Smooth muscle cell (in vitro differentiated cells): ENCODE measurements at regions not wholly inside any gene's neighbourhood (a gene's known extent, or its start where the extent isn't known, plus 50 kb on each side); places are given as distances from the start of the nearest gene placed in this dataset.

Experiments
- DNase-seq: peaks from one replicate; lab custom pipeline; 2025; ENCODE audit not compliant: unreplicated experiment; lab: John Stamatoyannopoulos, UW
- H2AFZ ChIP-seq: fragments of 200-600 bp; sonication (generic); 2 replicates; pipeline ENCODE4 v1.6.0; 2016; ENCODE audit warnings: antibody characterized with exemption, low read depth, mild to moderate bottlenecking
- H3F3A ChIP-seq: fragments of 200-600 bp; sonication (generic); 2 replicates; pipeline ENCODE4 v1.6.0; 2017; ENCODE audit warnings: antibody characterized with exemption, low read depth
- H3K27ac ChIP-seq: fragments of 200-600 bp; sonication (generic); 2 replicates; pipeline ENCODE4 v1.5.1; 2016; ENCODE audit warnings: low read depth, mild to moderate bottlenecking
- H3K27me3 ChIP-seq: fragments of 200-600 bp; sonication (generic); 2 replicates; pipeline ENCODE4 v1.6.1; 2016; ENCODE audit warnings: low read depth, mild to moderate bottlenecking
- H3K36me3 ChIP-seq: fragments of 200-600 bp; sonication (generic); 2 replicates; pipeline ENCODE4 v1.5.1; 2016; ENCODE audit warnings: low read depth
- H3K4me1 ChIP-seq: fragments of 200-600 bp; sonication (generic); 2 replicates; pipeline ENCODE4 v1.5.1; 2016; ENCODE audit warnings: low read depth
- H3K4me2 ChIP-seq: fragments of 200-600 bp; sonication (generic); 2 replicates; pipeline ENCODE4 v1.6.0; 2016; ENCODE audit warnings: mild to moderate bottlenecking
- H3K4me3 ChIP-seq: fragments of 200-600 bp; sonication (generic); 2 replicates; pipeline ENCODE4 v1.5.1; 2016; ENCODE audit warnings: mild to moderate bottlenecking
- H3K79me2 ChIP-seq: fragments of 200-600 bp; sonication (generic); 2 replicates; pipeline ENCODE4 v1.6.0; 2016; ENCODE audit warnings: low read depth, mild to moderate bottlenecking
- H3K9ac ChIP-seq: fragments of 200-600 bp; sonication (generic); 2 replicates; pipeline ENCODE4 v1.6.0; 2016; ENCODE audit warnings: low read depth
- H3K9me3 ChIP-seq: fragments of 200-600 bp; sonication (generic); replicated peaks from 2 replicates; pipeline ENCODE4 v1.5.1; 2016; ENCODE audit warnings: low read depth
- H4K20me1 ChIP-seq: fragments of 200-600 bp; sonication (generic); 2 replicates; pipeline ENCODE4 v1.6.0; 2016; ENCODE audit warnings: low read depth
- WGBS: methylation state at CpG from one replicate; pipeline ENCODE4 v1.1.7; 2016; ENCODE audit warnings: low lambda C conversion rate; 5-methylcytosine and 5-hydroxymethylcytosine counted together
- TF ChIP-seq, protein P1 (sequence below): fragments of 200-600 bp; sonication (generic); IDR thresholded peaks from 2 replicates; pipeline ENCODE4 v1.5.1; 2017; ENCODE audit warnings: borderline replicate concordance, mild to moderate bottlenecking, antibody characterized with exemption; ENCODE audit not compliant: insufficient read depth, poor library complexity, severe bottlenecking

DNA sequence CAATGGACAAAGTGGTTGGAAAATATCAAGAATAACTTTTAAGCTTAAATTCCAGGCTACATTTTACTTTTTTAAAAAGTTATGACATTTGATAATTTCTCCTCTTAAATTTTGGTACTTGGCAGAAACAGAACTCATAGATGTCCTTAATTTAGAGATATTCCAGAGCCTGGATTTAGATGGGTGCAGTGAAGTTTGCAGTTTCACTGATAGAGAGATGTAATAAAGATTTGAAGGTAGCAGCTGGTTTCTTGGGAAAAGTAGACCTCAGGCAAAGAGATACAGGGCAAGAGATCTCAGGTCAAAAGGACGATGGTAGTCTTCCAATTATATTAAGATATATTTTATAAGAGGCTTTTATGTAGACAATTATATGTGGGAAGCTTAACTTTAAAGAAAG, 134.6 kb downstream of the ISL1 start:
- no peak overlapping the region for H3K9ac ChIP-seq
- H3K9me3 ChIP-seq, result no peaks in the 10 kb centered on the region
- WGBS, result 27% methylated on average over 1 of the region's 1 CpG
- no peak overlapping the region for H3K4me3 ChIP-seq
- no peak for DNase-seq
- no peaks in the 10 kb centered on the region for H3K79me2 ChIP-seq
- no peaks in the 10 kb centered on the region for H3F3A ChIP-seq
- no peak overlapping the region for H3K27ac ChIP-seq
- H2AFZ ChIP-seq, result no peak overlapping the region
- no peaks in the 10 kb centered on the region for H4K20me1 ChIP-seq
- H3K27me3 ChIP-seq, result no peaks in the 10 kb centered on the region
- H3K4me1 ChIP-seq, result no peaks in the 10 kb centered on the region
- H3K36me3 ChIP-seq, result no peaks in the 10 kb centered on the region
- TF ChIP-seq, protein P1, sequence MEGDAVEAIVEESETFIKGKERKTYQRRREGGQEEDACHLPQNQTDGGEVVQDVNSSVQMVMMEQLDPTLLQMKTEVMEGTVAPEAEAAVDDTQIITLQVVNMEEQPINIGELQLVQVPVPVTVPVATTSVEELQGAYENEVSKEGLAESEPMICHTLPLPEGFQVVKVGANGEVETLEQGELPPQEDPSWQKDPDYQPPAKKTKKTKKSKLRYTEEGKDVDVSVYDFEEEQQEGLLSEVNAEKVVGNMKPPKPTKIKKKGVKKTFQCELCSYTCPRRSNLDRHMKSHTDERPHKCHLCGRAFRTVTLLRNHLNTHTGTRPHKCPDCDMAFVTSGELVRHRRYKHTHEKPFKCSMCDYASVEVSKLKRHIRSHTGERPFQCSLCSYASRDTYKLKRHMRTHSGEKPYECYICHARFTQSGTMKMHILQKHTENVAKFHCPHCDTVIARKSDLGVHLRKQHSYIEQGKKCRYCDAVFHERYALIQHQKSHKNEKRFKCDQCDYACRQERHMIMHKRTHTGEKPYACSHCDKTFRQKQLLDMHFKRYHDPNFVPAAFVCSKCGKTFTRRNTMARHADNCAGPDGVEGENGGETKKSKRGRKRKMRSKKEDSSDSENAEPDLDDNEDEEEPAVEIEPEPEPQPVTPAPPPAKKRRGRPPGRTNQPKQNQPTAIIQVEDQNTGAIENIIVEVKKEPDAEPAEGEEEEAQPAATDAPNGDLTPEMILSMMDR, result no peak
- H3K4me2 ChIP-seq, result no peak overlapping the region

DNA sequence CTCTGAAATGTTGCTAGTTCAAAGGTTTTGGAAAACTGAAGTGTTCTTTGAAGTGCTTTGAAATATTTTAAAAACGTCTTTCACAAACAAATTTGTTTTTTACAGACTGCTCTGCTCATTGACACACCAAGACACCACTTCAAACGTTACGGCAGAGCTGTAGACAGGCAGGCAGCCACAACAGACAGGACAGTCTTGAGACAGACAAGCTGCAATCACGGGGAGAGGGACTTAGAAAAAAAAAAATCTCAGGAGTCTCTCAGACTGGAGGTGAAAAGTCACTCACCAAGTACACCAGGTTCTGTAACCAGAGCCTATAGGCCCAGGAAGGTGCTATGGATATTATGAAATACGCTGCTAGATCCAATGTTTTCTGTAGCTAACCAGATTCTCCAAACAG, 135.4 kb downstream of the ISL1 start:
- peak overlapping the region; percentile 71 for H3K4me2 ChIP-seq
- 18% methylated on average over 5 of the region's 5 CpGs for WGBS

DNA sequence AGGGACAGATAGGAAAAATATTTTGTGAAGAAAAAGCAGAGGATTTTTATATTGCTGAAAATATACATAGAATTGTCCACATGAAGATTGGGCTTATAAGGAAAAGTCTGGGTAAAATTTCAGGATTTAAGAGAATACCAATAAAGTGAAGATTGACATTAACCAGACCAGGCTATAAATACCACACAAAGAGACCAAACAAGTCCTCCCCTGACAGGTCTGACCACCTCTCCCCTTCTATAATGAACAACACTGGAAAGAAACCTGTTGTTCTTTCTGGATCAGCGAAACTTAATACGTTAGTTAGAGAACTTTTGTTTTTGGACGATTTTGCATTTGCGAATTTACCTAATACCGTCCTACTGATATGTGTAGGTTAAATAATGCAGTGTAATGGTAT, 138.3 kb downstream of the ISL1 start:
- TF ChIP-seq, protein P1, result no peak
- Histone ChIP-seq H3K79me2 (no peaks in the 10 kb centered on the region), H4K20me1 (no peaks in the 10 kb centered on the region), H3K27me3 (no peaks in the 10 kb centered on the region), H2AFZ (peak overlapping the region; percentile 73), H3K4me2 (peak overlapping the region; percentile 71), H3K4me1 (no peaks in the 10 kb centered on the region), H3K36me3 (no peaks in the 10 kb centered on the region), H3K27ac (peak overlapping the region; percentile 67), H3K4me3 (peak overlapping the region; percentile 41), H3K9me3 (no peaks in the 10 kb centered on the region), H3F3A (no peaks in the 10 kb centered on the region), H3K9ac (no peak overlapping the region)
- WGBS, result 65% methylated on average over 5 of the region's 5 CpGs
- DNase-seq, result no peak

More for the DNA sequence above, 135.4 kb downstream of the ISL1 start:
- TF ChIP-seq, protein P1, result no peak
- H3K79me2 ChIP-seq, result no peaks in the 10 kb centered on the region
- no peaks in the 10 kb centered on the region for H3K27me3 ChIP-seq
- H3K4me3 ChIP-seq, result peak overlapping the region; percentile 9
- peak overlapping the region; percentile 67 for H3K27ac ChIP-seq
- no peak for DNase-seq
- no peak overlapping the region for H3K9ac ChIP-seq
- H3K9me3 ChIP-seq, result no peaks in the 10 kb centered on the region
- H3K36me3 ChIP-seq, result no peaks in the 10 kb centered on the region
- H2AFZ ChIP-seq, result peak overlapping the region; percentile 89
- no peaks in the 10 kb centered on the region for H3F3A ChIP-seq
- no peaks in the 10 kb centered on the region for H3K4me1 ChIP-seq
- no peaks in the 10 kb centered on the region for H4K20me1 ChIP-seq

DNA sequence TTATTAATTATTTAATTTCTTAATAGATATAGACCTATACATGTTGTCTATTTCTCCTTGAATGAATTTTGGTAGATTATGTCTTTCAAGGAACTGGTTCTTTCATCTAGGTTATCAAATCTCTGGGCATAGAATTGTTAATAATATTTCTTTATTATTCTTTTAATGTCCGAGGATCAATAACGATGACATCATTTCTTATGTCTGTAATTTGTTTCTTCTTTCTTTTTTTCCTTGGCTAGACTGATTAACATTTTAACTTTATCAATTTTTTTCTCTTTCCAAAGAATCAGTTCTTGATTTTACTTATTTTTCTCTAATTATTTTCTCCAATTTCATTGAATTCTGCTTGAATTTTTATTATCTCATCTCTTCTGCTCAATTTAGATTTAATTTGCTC, 156.0 kb downstream of the ISL1 start:
- Histone ChIP-seq H3F3A (no peaks in the 10 kb centered on the region), H4K20me1 (no peaks in the 10 kb centered on the region), H3K9me3 (no peaks in the 10 kb centered on the region), H2AFZ (no peak overlapping the region), H3K27ac (no peak overlapping the region), H3K4me2 (no peak overlapping the region), H3K79me2 (no peaks in the 10 kb centered on the region), H3K9ac (no peak overlapping the region), H3K27me3 (no peaks in the 10 kb centered on the region), H3K4me1 (no peaks in the 10 kb centered on the region), H3K36me3 (no peaks in the 10 kb centered on the region), H3K4me3 (no peak overlapping the region)
- TF ChIP-seq, protein P1, result no peak
- WGBS, result 97% methylated on average over 2 of the region's 2 CpGs
- DNase-seq, result no peak
